GM12872 (cell line): ENCODE measurements at regions not wholly inside any gene's neighbourhood (a gene's known extent, or its start where the extent isn't known, plus 50 kb on each side); places are given as distances from the start of the nearest gene placed in this dataset.

ENCODE experiments used
- CTCF ChIP-seq: IDR thresholded peaks from 3 replicates; pipeline ENCODE4 v1.5.1; 2011; ENCODE audit warnings: low read depth, mild to moderate bottlenecking, low read length, moderate library complexity; ENCODE audit not compliant: insufficient read depth

GRCh38 chr6:21873562-21873961, 280.0 kb downstream of the SOX4 start:
- no peak for TF ChIP-seq CTCF

DNA sequence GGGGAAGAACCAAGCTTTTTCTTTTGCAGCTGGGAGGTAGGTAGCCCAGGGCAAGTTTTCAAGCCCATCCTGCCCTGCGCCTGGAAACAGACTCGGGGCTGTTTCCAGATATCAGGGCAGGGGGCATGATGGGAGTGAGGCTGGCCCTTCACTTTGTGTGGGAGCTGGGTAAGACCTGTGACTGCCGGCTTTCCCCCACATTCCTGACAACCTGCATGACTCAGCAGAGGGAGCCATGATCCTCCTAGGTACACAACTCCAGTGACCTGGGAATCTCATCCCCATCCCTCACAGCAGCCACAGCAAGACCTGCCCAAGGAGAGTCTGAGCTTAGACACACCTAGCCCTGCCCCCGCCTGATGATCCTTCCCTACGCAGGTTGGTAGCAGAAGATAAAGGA, 280.8 kb downstream of the SOX4 start:
- TF ChIP-seq CTCF = no peak

DNA sequence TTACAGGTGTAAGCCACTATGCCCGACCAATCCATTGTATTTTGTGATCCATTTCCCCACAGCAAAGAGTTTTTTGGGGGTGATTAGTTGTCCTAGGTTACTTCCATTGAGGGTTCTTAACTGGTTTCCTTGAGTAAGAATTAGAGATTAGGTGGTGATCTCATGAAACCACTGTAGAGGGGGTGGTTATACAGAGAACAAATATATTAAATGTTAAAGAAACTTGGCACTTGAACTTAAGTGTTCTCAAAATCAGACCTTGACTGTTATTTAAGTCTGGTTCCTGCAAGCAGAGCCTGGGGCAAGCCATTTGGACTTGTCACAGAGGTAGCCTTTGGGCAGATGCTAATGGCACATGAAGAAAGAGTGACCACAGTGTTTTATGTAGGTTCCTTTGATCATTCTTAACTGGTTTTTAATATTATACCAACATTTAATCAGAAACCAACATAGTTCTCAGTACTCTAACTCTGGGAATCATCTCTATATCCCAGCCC, 288.5 kb downstream of the SOX4 start:
- no peak for TF ChIP-seq CTCF

GRCh38 chr6:21883595-21884328, 290.2 kb downstream of the SOX4 start:
- no peak for TF ChIP-seq CTCF

- no peak for TF ChIP-seq CTCF
Observed at GRCh38 chr6:21885111-21885510, 291.6 kb downstream of the SOX4 start.

DNA sequence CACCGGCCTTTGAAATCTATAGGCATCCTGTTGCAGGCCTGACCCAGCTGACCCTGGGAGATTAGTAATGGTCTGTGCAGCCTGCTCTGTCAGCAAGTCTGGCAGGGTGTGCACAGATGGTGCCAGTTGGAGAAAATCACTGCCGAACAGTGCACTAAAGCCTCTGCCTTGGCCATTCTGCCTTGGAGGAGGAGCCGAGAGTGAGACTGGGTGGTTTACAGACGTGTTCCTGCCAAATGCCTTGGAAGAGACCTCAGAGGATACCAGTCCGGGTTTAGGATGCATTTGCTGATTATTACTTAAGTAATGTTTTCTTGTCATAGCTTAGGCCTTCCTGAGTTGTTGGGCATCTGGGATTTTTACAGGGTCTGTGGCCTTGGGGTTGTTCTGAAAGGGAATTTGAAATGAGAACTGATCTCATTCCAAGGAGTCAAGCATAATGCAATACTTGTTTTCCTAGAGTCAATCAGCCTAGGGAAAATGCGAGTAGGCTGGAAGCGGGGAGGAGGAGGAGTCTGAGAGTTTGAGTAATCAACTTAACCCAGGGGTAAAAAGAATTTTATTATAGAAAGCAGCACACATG, 292.1 kb downstream of the SOX4 start:
- TF ChIP-seq CTCF = no peak

DNA sequence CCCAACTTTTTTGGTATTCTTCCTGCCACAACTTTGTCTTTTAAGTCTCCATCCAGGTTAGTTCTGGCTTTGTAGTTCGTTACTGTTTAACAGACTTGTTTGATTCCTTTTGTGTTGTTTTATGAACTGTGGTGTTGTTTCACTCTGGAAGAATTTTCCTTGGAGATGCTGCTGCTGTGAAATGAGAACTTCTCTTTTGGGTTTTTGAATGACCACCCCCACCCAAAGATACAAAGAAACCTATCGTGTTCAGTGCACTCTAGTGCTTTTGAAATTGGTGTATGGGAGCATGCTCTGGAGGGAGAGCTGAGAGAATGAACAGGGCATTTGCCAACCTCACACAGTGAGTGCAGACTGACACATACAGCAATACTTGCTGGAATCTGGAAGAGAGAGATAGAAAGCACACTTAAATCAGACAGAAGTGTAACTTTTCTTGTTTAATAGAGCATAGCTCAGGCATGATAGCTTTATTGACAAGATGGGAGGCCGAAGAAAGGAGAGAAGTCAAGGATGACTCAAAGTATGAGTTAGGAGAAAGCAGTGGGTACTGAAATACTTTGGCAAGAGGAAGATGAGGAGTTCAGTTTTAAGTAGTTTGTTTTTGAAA, 293.1 kb downstream of the SOX4 start:
- TF ChIP-seq CTCF = no peak
